Uterus (tissue), 3 donors: ENCODE measurements at regions not wholly inside any gene's neighbourhood (a gene's known extent, or its start where the extent isn't known, plus 50 kb on each side); places are given as distances from the start of the nearest gene placed in this dataset.

Source experiments
- DNase-seq, 2 donors: peaks; one replicate each; pipeline ENCODE4 v3.0.0-alpha.2; 2019 to 2020
- H3K27ac ChIP-seq, 2 donors: fragments of 200-600 bp; sonication (generic); 1 replicate in 1 of 2; 2 replicates in 1 of 2; pipeline ENCODE4 v1.5.1; 2016 to 2018
- H3K27me3 ChIP-seq, 2 donors: fragments of 200-600 bp; sonication (generic); one replicate each; pipeline ENCODE4 v1.5.1; 2018 to 2019; ENCODE audit warnings: control low read depth in 1 of 2
- H3K36me3 ChIP-seq, 2 donors: fragments of 200-600 bp; sonication (generic); one replicate each; pipeline ENCODE4 v1.5.1; 2019; ENCODE audit warnings: control low read depth in 1 of 2
- H3K4me1 ChIP-seq, 2 donors: fragments of 200-600 bp; sonication (generic); one replicate each; pipeline ENCODE4 v1.5.1; 2018 to 2019; ENCODE audit warnings: control low read depth in 1 of 2
- H3K4me3 ChIP-seq, 2 donors: fragments of 200-600 bp; sonication (generic); 1 replicate in 1 of 2; 2 replicates in 1 of 2; pipeline ENCODE4 v1.5.1; 2018 to 2019; ENCODE audit warnings: mild to moderate bottlenecking in 1 of 2
- H3K9me3 ChIP-seq, 2 donors: fragments of 200-600 bp; sonication (generic); one replicate each; pipeline ENCODE4 v1.5.1; 2019; ENCODE audit warnings: control low read depth in 1 of 2
- POLR2A ChIP-seq, 2 donors: fragments of 450-650 bp; IDR thresholded peaks; one replicate each; pipeline ENCODE4 v1.6.1; 2016; ENCODE audit warnings: antibody characterized with exemption in 2 of 2, mild to moderate bottlenecking in 1 of 2, moderate library complexity in 1 of 2
- intact Hi-C: fragments of 100-400 bp; cut with DNase I; formaldehyde crosslinking; loops from one replicate; pipeline ENCODE4 v1.15.1; 2023; ENCODE audit warnings: low total_unique reads
- TF ChIP-seq, protein P1 (sequence below), 4 experiments: fragments of 200-600 bp in 2 of 4; fragments of 450-650 bp in 2 of 4; sonication (generic) in 2 of 4; IDR thresholded peaks; one replicate each; pipeline ENCODE4 v1.5.1; 2016 to 2019; ENCODE audit warnings: antibody characterized with exemption in 4 of 4, mild to moderate bottlenecking in 2 of 4, moderate library complexity in 1 of 4
- donor health status: DM: yes; HTN: yes; CAD: no.

DNA sequence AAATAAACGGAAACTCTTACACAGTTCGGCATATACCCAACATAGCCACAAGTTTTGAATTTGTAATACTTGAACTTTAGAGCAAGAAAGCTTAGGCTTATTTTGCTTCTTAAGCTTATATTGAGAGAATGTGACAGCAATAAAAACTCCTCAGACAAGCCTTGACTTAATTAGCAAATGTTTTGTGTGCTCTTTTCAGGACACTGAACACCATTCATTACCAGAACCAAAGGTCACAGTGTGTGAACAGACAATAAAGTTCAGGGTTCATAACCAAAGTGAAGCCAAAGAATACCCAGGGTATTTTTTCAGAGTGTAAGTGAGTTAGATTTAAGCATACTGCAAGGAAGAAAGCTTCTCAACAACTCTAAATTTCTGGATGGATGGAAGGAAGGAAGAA, 605.8 kb downstream of the METTL4 start:
- Histone ChIP-seq H3K27ac (no peak overlapping the region), H3K9me3 (no peaks in the 10 kb centered on the region), H3K36me3 (no peaks in the 10 kb centered on the region), H3K4me3 (no peak overlapping the region), H3K4me1 (no peaks in the 10 kb centered on the region), H3K27me3 (no peaks in the 10 kb centered on the region)
- TF ChIP-seq, protein P1, sequence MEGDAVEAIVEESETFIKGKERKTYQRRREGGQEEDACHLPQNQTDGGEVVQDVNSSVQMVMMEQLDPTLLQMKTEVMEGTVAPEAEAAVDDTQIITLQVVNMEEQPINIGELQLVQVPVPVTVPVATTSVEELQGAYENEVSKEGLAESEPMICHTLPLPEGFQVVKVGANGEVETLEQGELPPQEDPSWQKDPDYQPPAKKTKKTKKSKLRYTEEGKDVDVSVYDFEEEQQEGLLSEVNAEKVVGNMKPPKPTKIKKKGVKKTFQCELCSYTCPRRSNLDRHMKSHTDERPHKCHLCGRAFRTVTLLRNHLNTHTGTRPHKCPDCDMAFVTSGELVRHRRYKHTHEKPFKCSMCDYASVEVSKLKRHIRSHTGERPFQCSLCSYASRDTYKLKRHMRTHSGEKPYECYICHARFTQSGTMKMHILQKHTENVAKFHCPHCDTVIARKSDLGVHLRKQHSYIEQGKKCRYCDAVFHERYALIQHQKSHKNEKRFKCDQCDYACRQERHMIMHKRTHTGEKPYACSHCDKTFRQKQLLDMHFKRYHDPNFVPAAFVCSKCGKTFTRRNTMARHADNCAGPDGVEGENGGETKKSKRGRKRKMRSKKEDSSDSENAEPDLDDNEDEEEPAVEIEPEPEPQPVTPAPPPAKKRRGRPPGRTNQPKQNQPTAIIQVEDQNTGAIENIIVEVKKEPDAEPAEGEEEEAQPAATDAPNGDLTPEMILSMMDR (IDR thresholded peaks at IDR 0.05), result no peak
- no peak for TF ChIP-seq POLR2A (IDR thresholded peaks at IDR 0.05)
- intact Hi-C loops, result no loop called here
- no peak for DNase-seq

DNA sequence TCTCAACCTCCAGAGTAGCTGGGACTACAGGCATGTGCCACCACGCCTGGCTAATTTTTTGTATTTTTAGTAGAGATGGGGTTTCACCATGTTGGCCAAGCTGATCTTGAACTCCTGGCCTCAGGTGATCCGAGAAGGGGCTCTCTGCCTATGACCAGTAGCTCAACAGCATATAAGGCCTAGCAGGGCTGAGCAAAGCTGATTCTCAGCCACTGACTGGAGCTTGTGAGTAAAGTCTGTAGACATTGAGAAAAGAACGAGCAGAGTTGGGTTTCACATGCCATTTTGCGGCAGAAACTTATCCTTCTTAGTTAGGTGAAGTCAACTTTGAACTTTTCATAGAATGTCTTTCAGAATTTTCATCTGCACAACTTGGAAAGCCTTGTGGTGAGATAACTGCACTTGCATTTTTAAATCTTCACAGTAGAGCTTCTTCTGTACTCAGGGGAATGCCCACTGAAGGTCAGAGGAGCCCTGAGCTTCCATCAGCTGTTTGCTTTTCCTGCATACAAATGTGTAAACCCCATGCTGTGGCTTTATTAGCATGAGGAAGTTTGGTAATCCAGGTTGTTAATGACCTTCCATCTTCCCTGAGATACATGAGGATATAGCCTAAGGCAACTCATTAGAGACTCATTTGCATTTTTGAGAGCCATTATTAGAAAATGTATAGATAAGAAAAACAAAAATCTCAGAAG, 602.4 kb downstream of the METTL4 start:
- TF ChIP-seq, protein P1 (IDR thresholded peaks at IDR 0.05), result no peak
- TF ChIP-seq POLR2A (IDR thresholded peaks at IDR 0.05), result no peak
- no peaks in the 10 kb centered on the region for H3K36me3 ChIP-seq
- H3K27me3 ChIP-seq, result no peaks in the 10 kb centered on the region
- intact Hi-C loops, result no loop called here
- no peaks in the 10 kb centered on the region for H3K9me3 ChIP-seq
- no peaks in the 10 kb centered on the region for H3K4me1 ChIP-seq
- H3K27ac ChIP-seq, result no peak overlapping the region
- H3K4me3 ChIP-seq, result no peak overlapping the region
- DNase-seq, result no peak

DNA sequence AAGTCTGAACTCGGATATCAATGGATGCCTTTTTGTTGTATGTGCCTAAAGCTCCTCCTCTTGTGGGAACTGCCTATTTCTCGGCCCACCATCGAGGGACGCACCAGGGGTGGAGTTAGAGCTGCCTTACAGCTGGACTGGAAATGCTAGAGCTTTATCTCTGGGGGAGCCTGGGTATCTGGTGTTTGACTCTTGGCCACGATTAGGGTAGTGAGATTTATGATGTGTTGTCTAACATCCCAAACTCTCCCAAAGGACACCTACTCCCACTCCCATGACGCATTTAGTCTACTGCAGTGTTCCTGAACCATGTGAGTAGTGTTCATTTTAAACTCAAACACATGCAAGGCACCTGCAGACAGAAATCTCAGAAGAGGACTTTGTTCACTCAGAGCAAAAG, 594.8 kb downstream of the METTL4 start:
- Histone ChIP-seq H3K36me3 (no peaks in the 10 kb centered on the region), H3K27ac (no peak overlapping the region), H3K4me3 (no peak overlapping the region), H3K4me1 (no peaks in the 10 kb centered on the region), H3K27me3 (no peaks in the 10 kb centered on the region), H3K9me3 (no peaks in the 10 kb centered on the region)
- intact Hi-C loops, result no loop called here
- TF ChIP-seq, protein P1 (IDR thresholded peaks at IDR 0.05), result no peak
- TF ChIP-seq POLR2A (IDR thresholded peaks at IDR 0.05), result no peak
- DNase-seq, result no peak

DNA sequence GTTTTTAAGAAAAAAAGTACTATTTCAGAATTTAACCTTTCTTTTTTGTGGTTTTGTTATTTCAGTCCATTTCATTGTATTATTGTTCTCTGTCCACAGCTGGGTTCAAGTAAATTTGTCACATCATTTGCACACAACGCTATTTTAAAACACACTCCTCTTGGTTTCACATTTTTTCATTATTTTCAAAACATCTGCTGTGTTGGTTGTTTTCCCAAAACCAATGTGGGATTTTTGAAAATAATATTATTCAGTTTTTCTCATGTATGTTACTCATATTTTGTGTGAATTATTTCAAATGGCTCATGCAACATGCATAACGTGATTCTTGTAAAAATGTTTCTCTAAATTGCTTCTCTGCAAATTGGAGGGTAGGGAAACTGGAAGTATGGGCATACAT, 589.2 kb downstream of the METTL4 start:
- TF ChIP-seq, protein P1 (IDR thresholded peaks at IDR 0.05), result no peak
- TF ChIP-seq POLR2A (IDR thresholded peaks at IDR 0.05), result no peak

DNA sequence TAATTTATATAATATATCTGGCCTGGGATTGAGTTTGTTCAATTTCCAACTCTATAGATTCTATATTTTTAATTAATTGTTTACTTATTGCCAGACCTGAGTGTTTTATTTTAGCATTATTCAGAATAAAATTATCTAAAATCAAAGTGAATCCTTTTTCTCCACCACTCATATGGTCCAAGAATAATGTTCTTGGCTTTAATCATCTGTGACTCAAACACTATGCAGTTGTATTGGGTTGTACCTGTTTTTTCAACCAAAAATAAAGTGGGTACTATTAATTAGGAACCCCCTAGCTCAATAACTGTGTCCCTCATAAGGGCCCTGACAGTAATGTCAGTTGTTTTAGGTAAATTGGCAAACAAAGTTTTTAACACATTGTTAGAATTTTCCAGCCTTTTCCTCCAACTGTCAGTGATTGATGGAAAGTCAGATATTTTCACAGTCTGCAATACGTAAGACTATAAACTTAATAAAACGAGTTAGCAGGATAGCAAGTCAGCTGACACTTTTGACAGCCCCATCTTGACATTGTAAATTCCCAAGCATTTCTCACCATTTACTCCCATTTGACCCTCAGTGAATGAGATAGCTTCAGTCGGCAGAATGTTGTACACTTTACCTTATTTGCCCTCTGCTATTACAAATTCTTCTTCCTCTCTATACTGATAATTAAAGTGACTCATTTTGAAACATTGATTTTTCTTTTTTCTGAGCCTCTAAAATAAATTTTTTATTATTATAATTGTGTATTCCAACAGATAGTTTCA, 587.4 kb downstream of the METTL4 start:
- TF ChIP-seq POLR2A (IDR thresholded peaks at IDR 0.05), result no peak
- TF ChIP-seq, protein P1 (IDR thresholded peaks at IDR 0.05), result no peak
- intact Hi-C loops, result no loop called here

More for the DNA sequence above, 589.2 kb downstream of the METTL4 start:
- intact Hi-C loops, result no loop called here
- DNase-seq, result no peak
- H3K9me3 ChIP-seq, result no peaks in the 10 kb centered on the region
- H3K27ac ChIP-seq, result no peak overlapping the region
- H3K36me3 ChIP-seq, result no peaks in the 10 kb centered on the region
- H3K4me3 ChIP-seq, result no peak overlapping the region
- no peaks in the 10 kb centered on the region for H3K27me3 ChIP-seq
- H3K4me1 ChIP-seq, result no peaks in the 10 kb centered on the region

More for the DNA sequence above, 587.4 kb downstream of the METTL4 start:
- Histone ChIP-seq H3K27ac (no peak overlapping the region), H3K9me3 (no peaks in the 10 kb centered on the region), H3K36me3 (no peaks in the 10 kb centered on the region), H3K4me1 (no peaks in the 10 kb centered on the region), H3K4me3 (no peak overlapping the region), H3K27me3 (no peaks in the 10 kb centered on the region)
- DNase-seq, result no peak
